A549 (cell line): ENCODE measurements at regions not wholly inside any gene's neighbourhood (a gene's known extent, or its start where the extent isn't known, plus 50 kb on each side); places are given as distances from the start of the nearest gene placed in this dataset.

Source experiments
- ATAC-seq, 2 experiments: fragments of 200-7000 bp in 1 of 2; fragments of >200 bp in 1 of 2; cut with Nextera tagmentation in 1 of 2; cut with Tn5 transposase in 1 of 2; 3 replicates each; pipeline versions ENCODE4 v1.8.0 to v1.9.1; 2018 to 2020; ENCODE audit warnings: mild to moderate bottlenecking in 1 of 2, moderate library complexity in 1 of 2
- CTCF ChIA-PET: fragments of 300-600 bp; sonication (Branson Sonifier 250); formaldehyde crosslinking; extraction: SDS; loops from one replicate; lab custom pipeline; 2021; ENCODE audit warnings: antibody characterized with exemption, inconsistent platforms; lab: Yijun Ruan, JAX
- POLR2A ChIA-PET: fragments of 350-600 bp; formaldehyde crosslinking; extraction: SDS; loops from one replicate; lab custom pipeline; 2021; ENCODE audit warnings: antibody characterized with exemption, inconsistent platforms; lab: Yijun Ruan, JAX
- DNase-seq, 2 experiments: peaks; one replicate each; pipeline versions ENCODE4 v3.0.0 to v3.0.0-alpha.2; 2011 to 2016; ENCODE audit warnings: low read depth in 1 of 2, low spot score in 1 of 2
- FAIRE-seq: peaks from 2 replicates; lab custom pipeline; 2011; peaks lifted over from hg19 to GRCh38; lab: Jason Lieb, UNC
- H3K27ac ChIP-seq, 2 experiments: fragments of >200 bp; sonication (Bioruptor Twin); formaldehyde crosslinking; 3 replicates each; pipeline ENCODE4 v1.5.1; 2016 to 2017
- H3K4me1 ChIP-seq: fragments of >200 bp; sonication (Bioruptor Twin); formaldehyde crosslinking; 3 replicates; pipeline ENCODE4 v1.6.1; 2016
- H3K4me2 ChIP-seq: fragments of >200 bp; sonication (Bioruptor Twin); formaldehyde crosslinking; 3 replicates; pipeline ENCODE4 v1.6.1; 2016
- H3K4me3 ChIP-seq: fragments of >200 bp; sonication (Bioruptor Twin); formaldehyde crosslinking; 3 replicates; pipeline ENCODE4 v1.5.1; 2016
- H3K9me3 ChIP-seq: fragments of >200 bp; sonication (Bioruptor Twin); formaldehyde crosslinking; 3 replicates; pipeline ENCODE4 v1.6.1; 2016
- CHD2 ChIP-seq: fragments of 150-350 bp; IDR thresholded peaks from 2 replicates; pipeline ENCODE4 v1.6.1; 2014; ENCODE audit warnings: low read length; ENCODE audit not compliant: partially characterized antibody
- CHD4 ChIP-seq: fragments of 200-600 bp; sonication (generic); IDR thresholded peaks from 2 replicates; pipeline ENCODE4 v1.6.1; 2016; ENCODE audit warnings: antibody characterized with exemption, mild to moderate bottlenecking, borderline replicate concordance
- E2F6 ChIP-seq: IDR thresholded peaks from 2 replicates; pipeline ENCODE4 v1.6.1; 2012; ENCODE audit warnings: low read depth, borderline replicate concordance
- EHF ChIP-seq: fragments of 250-450 bp; sonication (Bioruptor Pico); IDR thresholded peaks from 2 replicates; pipeline ENCODE4 v1.5.0; 2020; ENCODE audit warnings: mild to moderate bottlenecking
- ELK1 ChIP-seq: fragments of 150-350 bp; IDR thresholded peaks from 2 replicates; pipeline ENCODE4 v1.6.1; 2014; ENCODE audit warnings: low read depth, mild to moderate bottlenecking, low read length
- ESRRA ChIP-seq: fragments of 150-350 bp; IDR thresholded peaks from 2 replicates; pipeline ENCODE4 v1.6.1; 2014; ENCODE audit warnings: mild to moderate bottlenecking, low read length, borderline replicate concordance
- FOSB ChIP-seq: fragments of 250-450 bp; sonication (Bioruptor Pico); IDR thresholded peaks from 2 replicates; pipeline ENCODE4 v1.5.0; 2020; ENCODE audit warnings: mild to moderate bottlenecking, moderate library complexity
- HEYL ChIP-seq: fragments of 250-450 bp; sonication (Bioruptor Pico); IDR thresholded peaks from 2 replicates; pipeline ENCODE4 v1.8.0; 2021; ENCODE audit warnings: mild to moderate bottlenecking, moderate library complexity
- HOXA7 ChIP-seq: fragments of 250-450 bp; sonication (Bioruptor Pico); IDR thresholded peaks from 2 replicates; pipeline ENCODE4 v1.5.0; 2020; ENCODE audit warnings: mild to moderate bottlenecking, moderate library complexity
- JUN ChIP-seq, 2 experiments: fragments of >200 bp; sonication (Bioruptor Twin); formaldehyde crosslinking; IDR thresholded peaks; 2 replicates in 1 of 2; 3 replicates in 1 of 2; pipeline ENCODE4 v1.6.1; 2016 to 2017
- JUNB ChIP-seq: fragments of >200 bp; sonication (Bioruptor Twin); formaldehyde crosslinking; IDR thresholded peaks from 2 replicates; pipeline ENCODE4 v1.6.1; 2016
- KDM1A ChIP-seq: fragments of 200-600 bp; sonication (generic); IDR thresholded peaks from 2 replicates; pipeline ENCODE4 v1.6.1; 2016; ENCODE audit warnings: low read depth, mild to moderate bottlenecking
- MAFK ChIP-seq: fragments of 450-650 bp; IDR thresholded peaks from 2 replicates; pipeline ENCODE4 v1.6.1; 2014; ENCODE audit not compliant: partially characterized antibody
- MAZ ChIP-seq: fragments of 150-350 bp; IDR thresholded peaks from 2 replicates; pipeline ENCODE4 v1.6.1; 2014; ENCODE audit warnings: antibody characterized with exemption, low read depth, low read length, borderline replicate concordance
- MYC ChIP-seq: IDR thresholded peaks from 2 replicates; pipeline ENCODE4 v1.6.1; 2012; ENCODE audit warnings: mild to moderate bottlenecking, inconsistent platforms, low read length, improper control_type of control experiment, borderline replicate concordance
- NFE2L2 ChIP-seq: fragments of 150-350 bp; conservative IDR thresholded peaks from 2 replicates; pipeline ENCODE4 v1.6.1; 2014; ENCODE audit warnings: low read length
- NPAS2 ChIP-seq: fragments of 250-450 bp; sonication (Bioruptor Pico); IDR thresholded peaks from 2 replicates; pipeline ENCODE4 v1.8.0; 2022; ENCODE audit warnings: mild to moderate bottlenecking, moderate library complexity, borderline replicate concordance
- PBX3 ChIP-seq: IDR thresholded peaks from 2 replicates; pipeline ENCODE4 v1.6.1; 2012
- PHF8 ChIP-seq: fragments of 200-600 bp; sonication (generic); IDR thresholded peaks from 2 replicates; pipeline ENCODE4 v1.6.1; 2016; ENCODE audit warnings: low read depth, mild to moderate bottlenecking, antibody characterized with exemption, moderate library complexity, borderline replicate concordance
- POLR2AphosphoS2 ChIP-seq: conservative IDR thresholded peaks from 2 replicates; pipeline ENCODE4 v1.6.1; 2012; ENCODE audit warnings: low read length, improper control_type of control experiment, inconsistent platforms
- RAD21 ChIP-seq, 2 experiments: fragments of >200 bp in 1 of 2; sonication (Bioruptor Twin) in 1 of 2; formaldehyde crosslinking in 1 of 2; IDR thresholded peaks in 1 of 2; conservative IDR thresholded peaks in 1 of 2; 2 replicates in 1 of 2; 3 replicates in 1 of 2; pipeline ENCODE4 v1.6.1; 2012 to 2018; ENCODE audit warnings: inconsistent platforms in 1 of 2
- RARB ChIP-seq: fragments of 250-450 bp; sonication (Bioruptor Pico); IDR thresholded peaks from 2 replicates; pipeline ENCODE4 v1.8.0; 2021; ENCODE audit warnings: mild to moderate bottlenecking, moderate library complexity
- RCOR1 ChIP-seq: fragments of 150-350 bp; IDR thresholded peaks from 2 replicates; pipeline ENCODE4 v1.6.1; 2014; ENCODE audit warnings: antibody characterized with exemption, low read length, low read depth
- RFX5 ChIP-seq: fragments of 450-650 bp; IDR thresholded peaks from 2 replicates; pipeline ENCODE4 v1.7.1; 2014; ENCODE audit warnings: antibody characterized with exemption, mild to moderate bottlenecking, moderate library complexity
- SREBF2 ChIP-seq: fragments of 450-650 bp; IDR thresholded peaks from 2 replicates; pipeline ENCODE4 v1.6.1; 2014; ENCODE audit warnings: mild to moderate bottlenecking, moderate library complexity
- TFCP2L1 ChIP-seq: fragments of 250-450 bp; sonication (Bioruptor Pico); IDR thresholded peaks from 2 replicates; pipeline ENCODE4 v1.5.0; 2021; ENCODE audit warnings: mild to moderate bottlenecking
- ZC3H11A ChIP-seq: fragments of 450-650 bp; IDR thresholded peaks from 2 replicates; pipeline ENCODE4 v1.6.1; 2014; ENCODE audit warnings: antibody characterized with exemption, mild to moderate bottlenecking
- ZFP36 ChIP-seq: fragments of 450-650 bp; IDR thresholded peaks from 2 replicates; pipeline ENCODE4 v1.6.1; 2014; ENCODE audit warnings: borderline replicate concordance; ENCODE audit not compliant: partially characterized antibody
- ZNF302 ChIP-seq: fragments of 250-450 bp; sonication (Bioruptor Pico); IDR thresholded peaks from 2 replicates; pipeline ENCODE4 v1.9.0; 2021; ENCODE audit warnings: inconsistent platforms, mild to moderate bottlenecking, moderate library complexity
- ZSCAN20 ChIP-seq: fragments of 250-450 bp; sonication (Bioruptor Pico); IDR thresholded peaks from 2 replicates; pipeline ENCODE4 v1.8.0; 2022; ENCODE audit warnings: mild to moderate bottlenecking, moderate library complexity
- WGBS: methylation state at CpG from one replicate; pipeline ENCODE4 v1.1.6; 2017; ENCODE audit errors: missing lambda C conversion rate; 5-methylcytosine and 5-hydroxymethylcytosine counted together

- CTCF ChIA-PET = no interaction called here
- H3K4me2 ChIP-seq = no peak overlapping the region
Observed at GRCh38 chr14:56959121-56959520, 148.8 kb upstream of the OTX2 start.

GRCh38 chr14:56956182-56956581, 145.9 kb upstream of the OTX2 start:
- Histone ChIP-seq H3K4me3 (no peak overlapping the region), H3K9me3 (no peaks in the 10 kb centered on the region), H3K4me1 (no peaks in the 10 kb centered on the region), H3K4me2 (no peak overlapping the region), H3K27ac (no peak overlapping the region)
- ChIA-PET POLR2A (no interaction called here), CTCF (no interaction called here)
- TF ChIP-seq HOXA7 (no peak), ZC3H11A (no peak), ZSCAN20 (CRISPR knock-in tag) (no peak), RFX5 (no peak), JUN (IDR thresholded peaks at IDR 0.05) (no peak), KDM1A (no peak), ZNF302 (CRISPR knock-in tag) (no peak), NPAS2 (CRISPR knock-in tag) (no peak), MAZ (no peak), PBX3 (no peak)
- ATAC-seq = no peak
- no peak for DNase-seq
- no peak for FAIRE-seq
- 2% methylated on average over 2 of the region's 2 CpGs for WGBS

More at GRCh38 chr14:56959121-56959520, 148.8 kb upstream of the OTX2 start:
- Histone ChIP-seq H3K4me3 (no peak overlapping the region), H3K27ac (no peak overlapping the region), H3K4me1 (no peaks in the 10 kb centered on the region), H3K9me3 (no peaks in the 10 kb centered on the region)
- TF ChIP-seq TFCP2L1 (CRISPR knock-in tag) (no peak), PHF8 (no peak), ZFP36 (no peak), NPAS2 (CRISPR knock-in tag) (no peak), ZSCAN20 (CRISPR knock-in tag) (no peak), E2F6 (no peak), CHD2 (no peak), PBX3 (no peak), ZC3H11A (no peak), MAFK (no peak), HEYL (CRISPR knock-in tag) (no peak), POLR2AphosphoS2 (no peak)
- POLR2A ChIA-PET = no interaction called here
- ATAC-seq = no peak
- no peak for DNase-seq
- no peak for FAIRE-seq

GRCh38 chr14:56955745-56956144, 145.5 kb upstream of the OTX2 start:
- H3K4me1 ChIP-seq = no peaks in the 10 kb centered on the region
- H3K9me3 ChIP-seq = no peaks in the 10 kb centered on the region
- no peak overlapping the region for H3K27ac ChIP-seq
- TF ChIP-seq POLR2AphosphoS2 (no peak), RAD21 (conservative IDR thresholded peaks at IDR 0.05 in 1 of 2, IDR thresholded peaks at IDR 0.05 in 1 of 2) (no peak), EHF (CRISPR knock-in tag) (no peak), NPAS2 (CRISPR knock-in tag) (no peak), MAZ (no peak), KDM1A (no peak), HOXA7 (no peak), JUNB (no peak), MYC (no peak), ZNF302 (CRISPR knock-in tag) (no peak), NFE2L2 (no peak), ESRRA (no peak), RARB (no peak), CHD4 (no peak), ELK1 (no peak), SREBF2 (no peak), ZFP36 (no peak), FOSB (CRISPR knock-in tag) (no peak), RCOR1 (no peak)
- FAIRE-seq (no peak), DNase-seq (no peak), ATAC-seq (no peak)
- WGBS = 7% methylated on average over 3 of the region's 3 CpGs
- CTCF ChIA-PET = interaction anchor here (0.8 kb wide), 1 partner anchor 23 kb away, joined by 3 read pairs; no protein-coding TSS in a partner anchor
- POLR2A ChIA-PET = no interaction called here
- H3K4me3 ChIP-seq = no peak overlapping the region
- H3K4me2 ChIP-seq = no peak overlapping the region
